ENCODE measurements at regions not wholly inside any gene's neighbourhood (a gene's known extent, or its start where the extent isn't known, plus 50 kb on each side); places are given as distances from the start of the nearest gene placed in this dataset.

DNA sequence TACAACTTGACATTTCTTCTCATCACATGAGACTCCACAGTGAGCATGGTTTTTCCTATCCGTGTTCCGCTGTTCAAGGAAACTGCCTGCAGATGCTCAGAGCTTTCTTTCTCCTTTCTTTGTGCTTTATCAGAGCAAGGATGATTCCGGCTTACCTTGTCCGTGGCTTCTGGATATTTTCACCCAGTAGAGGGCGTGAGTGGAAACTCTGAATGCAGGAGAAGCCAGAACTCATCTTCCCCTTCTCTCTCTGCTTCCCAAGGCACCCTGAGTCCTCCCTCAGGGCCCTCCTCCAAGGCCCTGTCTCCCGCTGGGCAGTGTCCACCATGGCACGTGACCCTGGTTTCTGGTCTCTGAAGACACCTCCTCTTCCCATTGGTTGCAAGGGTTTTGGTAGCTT, 721.1 kb upstream of the RBFOX1 start:
- Histone ChIP-seq H2AK9ac (replicated peaks; ENCODE audit: low read depth, low read length, poor library complexity) (no peak overlapping the region), H4K8ac (ENCODE audit: low read depth in 2 of 2, low read length in 2 of 2) (no peak overlapping the region), H3K18ac (ENCODE audit: low read depth, low read length) (no peak overlapping the region), H4K91ac (ENCODE audit: insufficient read depth, low read depth, low read length) (no peak overlapping the region), H3K27me3 (ENCODE audit: control insufficient read depth, insufficient read depth, low read length) (no peaks in the 10 kb centered on the region), H3K4me2 (ENCODE audit: low read depth, low read length) (no peak overlapping the region), H3K9ac (ENCODE audit: low read depth, low read length) (no peak overlapping the region), H3K9me3 (ENCODE audit: control insufficient read depth, insufficient read depth, low read length) (peaks cover 11% of the 10 kb centered on the region), H3K23ac (ENCODE audit: low read depth, low read length) (no peak overlapping the region), H4K20me1 (ENCODE audit: insufficient read depth, low read length) (no peaks in the 10 kb centered on the region), H3K27ac (ENCODE audit: insufficient read depth, low read length) (no peak overlapping the region), H4K5ac (ENCODE audit: low read depth, low read length) (no peak overlapping the region), H3K4ac (ENCODE audit: low read depth, low read length) (no peak overlapping the region), H2BK15ac (ENCODE audit: low read depth, low read length) (no peak overlapping the region), H3K36me3 (ENCODE audit: control insufficient read depth, insufficient read depth, low read length) (no peaks in the 10 kb centered on the region), H3K4me1 (ENCODE audit: control insufficient read depth, insufficient read depth, low read length) (no peaks in the 10 kb centered on the region), H2BK120ac (ENCODE audit: low read depth, low read length) (no peak overlapping the region), H3K79me1 (ENCODE audit: low read depth in 1 of 2, low read length in 2 of 2) (no peaks in the 10 kb centered on the region), H2AK5ac (ENCODE audit: low read depth, low read length) (no peak overlapping the region), H3K14ac (replicated peaks; ENCODE audit: low read depth, low read length) (no peak overlapping the region), H2BK20ac (ENCODE audit: low read depth, low read length) (no peak overlapping the region), H3K9me1 (ENCODE audit: insufficient read depth, low read length) (no peaks in the 10 kb centered on the region), H3K56ac (ENCODE audit: extremely low read depth, insufficient read depth, low read length) (no peak overlapping the region), H3K4me3 (ENCODE audit: insufficient read depth, low read depth, low read length) (no peak overlapping the region), H2AFZ (replicated peaks; ENCODE audit: low read length, poor library complexity) (no peak overlapping the region), H2BK5ac (ENCODE audit: low read depth, low read length, poor library complexity, severe bottlenecking) (no peak overlapping the region)
- in situ Hi-C loops (cut with MboI; ENCODE audit: low sequenced_read_pairs) (no loop called here), dilution Hi-C loops (cut with HindIII; ENCODE audit: low sequenced_read_pairs, unreplicated experiment) (no loop called here), intact Hi-C loops (cut with micrococcal nuclease) (no loop called here)
- no TSS peak for BruUV-seq (replicated peaks)
- no CpG with 5 or more reads among the region's 7 CpGs for WGBS, 2 experiments (ENCODE audit: extremely low coverage in 2 of 2, insufficient read length in 1 of 2)
- ATAC-seq (ENCODE audit: low read depth) (no peak), DNase-seq (no peak)
- no peak for TF ChIP-seq RFX5 (IDR thresholded peaks at IDR 0.05; ENCODE audit: low read depth, low read length)
- no peak for TF ChIP-seq ELK1 (IDR thresholded peaks at IDR 0.05; ENCODE audit: borderline replicate concordance, low read depth, low read length)
- POLR2A ChIA-PET (ENCODE audit: unreplicated experiment): no interaction called here
- CTCF ChIA-PET: no interaction called here
